Endodermal cell (in vitro differentiated cells): ENCODE measurements at regions not wholly inside any gene's neighbourhood (a gene's known extent, or its start where the extent isn't known, plus 50 kb on each side); places are given as distances from the start of the nearest gene placed in this dataset.

ENCODE experiments used
- DNase-seq: peaks from one replicate; pipeline ENCODE4 v3.0.0-alpha.2; 2017
- H3K27ac ChIP-seq: 2 replicates; pipeline ENCODE4 v1.5.1; 2013; ENCODE audit warnings: mild to moderate bottlenecking, low read depth, low read length, moderate library complexity
- H3K27me3 ChIP-seq: 2 replicates; pipeline ENCODE4 v1.6.1; 2013; ENCODE audit warnings: mild to moderate bottlenecking, low read length, moderate library complexity; ENCODE audit not compliant: insufficient read depth, control insufficient read depth, poor library complexity, severe bottlenecking
- H3K36me3 ChIP-seq: 2 replicates; pipeline ENCODE4 v1.7.0; 2013; ENCODE audit warnings: mild to moderate bottlenecking, low read length, moderate library complexity; ENCODE audit not compliant: control insufficient read depth, insufficient read depth
- H3K4me1 ChIP-seq: one replicate; pipeline ENCODE4 v1.7.0; 2013; ENCODE audit warnings: low read length; ENCODE audit not compliant: control insufficient read depth, insufficient read depth
- H3K4me3 ChIP-seq: 2 replicates; pipeline ENCODE4 v1.5.1; 2013; ENCODE audit warnings: mild to moderate bottlenecking, low read length, moderate library complexity
- H3K9ac ChIP-seq: 2 replicates; pipeline ENCODE4 v1.6.1; 2013; ENCODE audit warnings: mild to moderate bottlenecking, low read length, moderate library complexity; ENCODE audit not compliant: poor library complexity, severe bottlenecking; ENCODE audit errors: extremely low read depth
- H3K9me3 ChIP-seq: 2 replicates; pipeline ENCODE4 v1.6.1; 2013; ENCODE audit warnings: mild to moderate bottlenecking, low read length, moderate library complexity; ENCODE audit not compliant: control insufficient read depth
- H3K27ac Mint-ChIP-seq: 2 replicates; pipeline ENCODE4 v1.8.0; 2020; ENCODE audit warnings: mixed read lengths
- H3K27me3 Mint-ChIP-seq: 2 replicates; pipeline ENCODE4 v1.8.0; 2021; ENCODE audit warnings: mild to moderate bottlenecking, mixed read lengths; ENCODE audit not compliant: insufficient read depth
- H3K36me3 Mint-ChIP-seq: 2 replicates; pipeline ENCODE4 v1.8.0; 2020; ENCODE audit warnings: low read depth, mixed read lengths
- H3K4me1 Mint-ChIP-seq: 2 replicates; pipeline ENCODE4 v1.8.0; 2020; ENCODE audit warnings: mixed read lengths
- H3K4me3 Mint-ChIP-seq: 2 replicates; pipeline ENCODE4 v1.8.0; 2020; ENCODE audit warnings: mild to moderate bottlenecking, moderate library complexity, mixed read lengths
- H3K9me3 Mint-ChIP-seq: 2 replicates; pipeline ENCODE4 v1.8.0; 2020; ENCODE audit warnings: mild to moderate bottlenecking, mixed read lengths
- CTCF ChIP-seq: fragments of 200-600 bp; sonication (generic); conservative IDR thresholded peaks from 2 replicates; pipeline ENCODE4 v1.5.0; 2021; ENCODE audit warnings: antibody characterized with exemption, mild to moderate bottlenecking
- WGBS, 2 experiments: methylation state at CpG; one replicate each; pipeline versions ENCODE4 v1.1.5 to v1.1.7; 2013; ENCODE audit warnings: missing lambda C conversion rate in 2 of 2, mixed read lengths in 1 of 2; ENCODE audit not compliant: insufficient coverage in 1 of 2, insufficient read length in 1 of 2; 5-methylcytosine and 5-hydroxymethylcytosine counted together

GRCh38 chrX:1743663-1744062 lies 128.8 kb downstream of the ASMT start:
- peaks cover 17% of the 10 kb centered on the region for H3K9me3 Mint-ChIP-seq
- no peaks in the 10 kb centered on the region for H3K36me3 ChIP-seq
- no peak overlapping the region for H3K4me3 ChIP-seq
- no peak for DNase-seq
- H3K4me3 Mint-ChIP-seq = no peak overlapping the region
- no peak overlapping the region for H3K27ac Mint-ChIP-seq
- no peak for TF ChIP-seq CTCF
- H3K4me1 ChIP-seq = no peaks in the 10 kb centered on the region
- no peaks in the 10 kb centered on the region for H3K4me1 Mint-ChIP-seq
- WGBS, 2 experiments = 86 to 88% methylated on average over 2 of the region's 2 CpGs
- H3K27me3 ChIP-seq = no peaks in the 10 kb centered on the region
- H3K36me3 Mint-ChIP-seq = no peaks in the 10 kb centered on the region
- no peaks in the 10 kb centered on the region for H3K9me3 ChIP-seq
- H3K27ac ChIP-seq = no peak overlapping the region
- no peak overlapping the region for H3K9ac ChIP-seq
- H3K27me3 Mint-ChIP-seq = no peaks in the 10 kb centered on the region

GRCh38 chrX:1748408-1748807 lies 133.5 kb downstream of the ASMT start:
- H3K27me3 Mint-ChIP-seq = no peaks in the 10 kb centered on the region
- no peak overlapping the region for H3K9ac ChIP-seq
- TF ChIP-seq CTCF = no peak
- H3K27ac Mint-ChIP-seq = no peak overlapping the region
- H3K9me3 ChIP-seq = no peaks in the 10 kb centered on the region
- H3K4me1 Mint-ChIP-seq = no peaks in the 10 kb centered on the region
- peaks cover 23% of the 10 kb centered on the region for H3K9me3 Mint-ChIP-seq
- no peak overlapping the region for H3K27ac ChIP-seq
- no peaks in the 10 kb centered on the region for H3K36me3 Mint-ChIP-seq
- no peaks in the 10 kb centered on the region for H3K4me1 ChIP-seq
- DNase-seq = no peak
- no peaks in the 10 kb centered on the region for H3K27me3 ChIP-seq
- no peak overlapping the region for H3K4me3 Mint-ChIP-seq
- WGBS, 2 experiments = 67 to 80% methylated on average over 2 of the region's 3 CpGs
- H3K36me3 ChIP-seq = no peaks in the 10 kb centered on the region
- no peak overlapping the region for H3K4me3 ChIP-seq

- TF ChIP-seq CTCF = peak; percentile 46
- peak; percentile 58 for DNase-seq
- H3K27me3 ChIP-seq = no peaks in the 10 kb centered on the region
- H3K9me3 Mint-ChIP-seq = peaks cover 18% of the 10 kb centered on the region
- H3K4me3 ChIP-seq = no peak overlapping the region
- H3K4me1 Mint-ChIP-seq = no peaks in the 10 kb centered on the region
- no peak overlapping the region for H3K4me3 Mint-ChIP-seq
- no peaks in the 10 kb centered on the region for H3K36me3 ChIP-seq
- H3K27ac Mint-ChIP-seq = no peak overlapping the region
- no peak overlapping the region for H3K27ac ChIP-seq
- H3K9me3 ChIP-seq = no peaks in the 10 kb centered on the region
- no peaks in the 10 kb centered on the region for H3K27me3 Mint-ChIP-seq
- H3K36me3 Mint-ChIP-seq = no peaks in the 10 kb centered on the region
- H3K9ac ChIP-seq = no peak overlapping the region
- WGBS, 2 experiments = 79 to 91% methylated on average over 5 to 7 of the region's 7 CpGs
- no peaks in the 10 kb centered on the region for H3K4me1 ChIP-seq
Measured at GRCh38 chrX:1749499-1749898, 134.6 kb downstream of the ASMT start.
